Vagina (tissue), 2 donors: ENCODE measurements at regions not wholly inside any gene's neighbourhood (a gene's known extent, or its start where the extent isn't known, plus 50 kb on each side); places are given as distances from the start of the nearest gene placed in this dataset.

Experiments used
- POLR2A ChIP-seq, 2 donors: fragments of 450-650 bp; IDR thresholded peaks; one replicate each; pipeline ENCODE4 v1.6.1; 2017; ENCODE audit warnings: antibody characterized with exemption in 2 of 2, mild to moderate bottlenecking in 2 of 2, moderate library complexity in 2 of 2
- TF ChIP-seq, protein P1 (sequence below), 3 experiments: fragments of 450-650 bp in 2 of 3; fragments of 200-600 bp in 1 of 3; sonication (generic) in 1 of 3; IDR thresholded peaks; one replicate each; pipeline ENCODE4 v1.5.1; 2017 to 2019; ENCODE audit warnings: antibody characterized with exemption in 3 of 3, mild to moderate bottlenecking in 2 of 3, moderate library complexity in 2 of 3

DNA sequence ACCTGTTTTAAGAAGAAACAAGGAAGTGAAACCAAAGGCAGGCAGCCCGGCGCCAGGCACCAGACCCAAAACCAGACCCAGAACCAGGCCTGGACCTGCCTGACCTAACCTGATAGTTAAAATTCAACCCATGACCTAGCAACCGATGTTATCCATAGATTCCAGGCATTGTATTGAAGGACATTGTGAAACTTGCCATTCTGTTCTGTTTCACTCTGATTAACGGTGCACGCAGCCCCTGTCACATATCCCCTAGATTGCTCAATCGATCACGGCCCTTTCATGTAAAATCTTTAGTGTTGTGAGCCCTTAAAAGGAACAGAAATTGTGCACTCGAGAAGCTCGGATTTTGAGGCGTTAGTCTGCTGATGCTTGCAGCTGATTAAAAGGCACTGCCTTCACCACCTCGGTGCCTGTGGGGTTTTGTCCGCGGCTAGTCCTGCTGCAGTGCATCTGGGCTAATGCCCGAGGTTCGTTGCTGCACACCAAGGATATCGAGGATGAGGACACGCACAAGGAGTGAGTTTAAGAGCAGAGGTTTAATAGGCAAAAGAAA, 262.5 kb upstream of the TMEM132C start:
- TF ChIP-seq, protein P1, sequence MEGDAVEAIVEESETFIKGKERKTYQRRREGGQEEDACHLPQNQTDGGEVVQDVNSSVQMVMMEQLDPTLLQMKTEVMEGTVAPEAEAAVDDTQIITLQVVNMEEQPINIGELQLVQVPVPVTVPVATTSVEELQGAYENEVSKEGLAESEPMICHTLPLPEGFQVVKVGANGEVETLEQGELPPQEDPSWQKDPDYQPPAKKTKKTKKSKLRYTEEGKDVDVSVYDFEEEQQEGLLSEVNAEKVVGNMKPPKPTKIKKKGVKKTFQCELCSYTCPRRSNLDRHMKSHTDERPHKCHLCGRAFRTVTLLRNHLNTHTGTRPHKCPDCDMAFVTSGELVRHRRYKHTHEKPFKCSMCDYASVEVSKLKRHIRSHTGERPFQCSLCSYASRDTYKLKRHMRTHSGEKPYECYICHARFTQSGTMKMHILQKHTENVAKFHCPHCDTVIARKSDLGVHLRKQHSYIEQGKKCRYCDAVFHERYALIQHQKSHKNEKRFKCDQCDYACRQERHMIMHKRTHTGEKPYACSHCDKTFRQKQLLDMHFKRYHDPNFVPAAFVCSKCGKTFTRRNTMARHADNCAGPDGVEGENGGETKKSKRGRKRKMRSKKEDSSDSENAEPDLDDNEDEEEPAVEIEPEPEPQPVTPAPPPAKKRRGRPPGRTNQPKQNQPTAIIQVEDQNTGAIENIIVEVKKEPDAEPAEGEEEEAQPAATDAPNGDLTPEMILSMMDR (IDR thresholded peaks at IDR 0.05) = no peak
- no peak for TF ChIP-seq POLR2A (IDR thresholded peaks at IDR 0.05)
